ENCODE measurements at regions not wholly inside any gene's neighbourhood (a gene's known extent, or its start where the extent isn't known, plus 50 kb on each side); places are given as distances from the start of the nearest gene placed in this dataset.

DNA sequence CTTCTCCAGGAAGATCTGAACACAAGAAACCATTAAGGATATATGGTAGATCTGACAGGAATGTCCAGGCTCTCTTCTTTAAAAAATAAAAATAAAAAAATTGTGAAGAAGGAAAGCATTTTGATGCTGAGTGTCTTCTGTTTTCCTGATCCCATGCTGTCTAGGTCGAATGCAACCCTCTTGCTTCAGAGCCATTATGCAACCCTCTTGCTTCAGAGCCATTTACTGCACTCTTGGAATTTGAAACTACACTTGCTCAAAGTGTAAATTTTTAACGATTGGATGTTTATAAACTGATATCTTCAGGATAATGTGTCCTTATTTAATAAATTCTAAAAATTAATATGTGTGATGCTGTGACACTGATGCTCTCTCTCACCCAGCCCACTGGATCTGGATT is 505.1 kb downstream of the DNAH5 start:
- no peak overlapping the region for H3K27ac ChIP-seq
- H3K9me2 ChIP-seq (replicated peaks; ENCODE audit: insufficient read depth) = no peaks in the 10 kb centered on the region
- H3K27me3 ChIP-seq = no peaks in the 10 kb centered on the region
- no peak overlapping the region for H3K4me2 ChIP-seq
- H4K20me1 ChIP-seq (ENCODE audit: insufficient read depth, poor library complexity, severe bottlenecking) = no peaks in the 10 kb centered on the region
- TF ChIP-seq EZH2 (IDR thresholded peaks at IDR 0.05; ENCODE audit: borderline replicate concordance) (no peak), EZH2phosphoT487 (IDR thresholded peaks at IDR 0.05; ENCODE audit: low read depth, severe bottlenecking, unreplicated experiment) (no peak)
- TF ChIP-seq, protein P1, sequence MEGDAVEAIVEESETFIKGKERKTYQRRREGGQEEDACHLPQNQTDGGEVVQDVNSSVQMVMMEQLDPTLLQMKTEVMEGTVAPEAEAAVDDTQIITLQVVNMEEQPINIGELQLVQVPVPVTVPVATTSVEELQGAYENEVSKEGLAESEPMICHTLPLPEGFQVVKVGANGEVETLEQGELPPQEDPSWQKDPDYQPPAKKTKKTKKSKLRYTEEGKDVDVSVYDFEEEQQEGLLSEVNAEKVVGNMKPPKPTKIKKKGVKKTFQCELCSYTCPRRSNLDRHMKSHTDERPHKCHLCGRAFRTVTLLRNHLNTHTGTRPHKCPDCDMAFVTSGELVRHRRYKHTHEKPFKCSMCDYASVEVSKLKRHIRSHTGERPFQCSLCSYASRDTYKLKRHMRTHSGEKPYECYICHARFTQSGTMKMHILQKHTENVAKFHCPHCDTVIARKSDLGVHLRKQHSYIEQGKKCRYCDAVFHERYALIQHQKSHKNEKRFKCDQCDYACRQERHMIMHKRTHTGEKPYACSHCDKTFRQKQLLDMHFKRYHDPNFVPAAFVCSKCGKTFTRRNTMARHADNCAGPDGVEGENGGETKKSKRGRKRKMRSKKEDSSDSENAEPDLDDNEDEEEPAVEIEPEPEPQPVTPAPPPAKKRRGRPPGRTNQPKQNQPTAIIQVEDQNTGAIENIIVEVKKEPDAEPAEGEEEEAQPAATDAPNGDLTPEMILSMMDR (IDR thresholded peaks at IDR 0.05; ENCODE audit: poor library complexity) = no peak
- no peak overlapping the region for H2AFZ ChIP-seq
- H3K9me3 ChIP-seq (ENCODE audit: low read depth) = no peaks in the 10 kb centered on the region
- H3K79me2 ChIP-seq = no peaks in the 10 kb centered on the region
- H3K36me3 ChIP-seq (replicated peaks; ENCODE audit: insufficient read depth, low read depth) = no peaks in the 10 kb centered on the region
- no peaks in the 10 kb centered on the region for H3K4me1 ChIP-seq (ENCODE audit: insufficient read depth)
- DNase-seq (ENCODE audit: low spot score) = no peak
- WGBS (ENCODE audit: low lambda C conversion rate, missing lambda C conversion rate) = 68% methylated on average over 2 of the region's 2 CpGs
- no peak overlapping the region for H3K4me3 ChIP-seq

DNA sequence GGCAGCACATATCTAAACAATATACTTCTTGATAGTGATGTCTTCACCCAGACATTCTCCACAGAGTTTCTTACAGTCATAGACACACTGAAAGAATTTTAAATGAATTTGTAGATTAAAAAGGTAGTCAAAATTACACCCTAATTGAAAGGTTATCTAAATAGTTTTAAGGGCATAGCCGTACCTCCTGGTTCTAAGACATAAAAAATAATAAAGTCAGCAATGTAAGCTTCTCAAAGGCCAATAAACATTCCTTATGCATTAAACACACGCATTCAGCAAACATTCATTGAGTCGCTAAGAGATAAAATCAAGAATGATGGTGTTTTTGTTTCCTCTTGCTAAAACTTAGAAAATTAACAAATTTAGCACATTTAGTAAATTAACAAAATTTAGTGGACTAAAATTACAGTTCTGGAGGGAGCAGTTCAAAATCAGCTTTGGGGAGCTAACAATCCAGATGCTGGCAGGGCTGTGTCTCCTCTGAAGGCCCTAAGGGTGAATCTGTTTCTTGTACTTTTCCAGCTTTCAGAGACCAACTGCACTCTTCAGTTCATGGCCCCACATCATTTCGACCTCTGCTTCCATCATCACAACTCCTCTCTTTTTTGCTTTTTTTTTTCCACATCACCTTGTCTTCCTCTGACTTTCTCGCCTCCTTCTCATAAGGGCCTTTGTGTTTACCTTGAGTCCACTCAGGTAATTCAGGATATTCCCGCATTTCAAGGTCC is 516.5 kb downstream of the DNAH5 start:
- Histone ChIP-seq H3K27ac (no peak overlapping the region), H3K27me3 (no peaks in the 10 kb centered on the region), H3K4me3 (no peak overlapping the region), H3K4me1 (ENCODE audit: insufficient read depth) (peaks cover 3% of the 10 kb centered on the region), H2AFZ (no peak overlapping the region), H3K4me2 (no peak overlapping the region), H3K9me3 (ENCODE audit: low read depth) (no peaks in the 10 kb centered on the region), H3K9me2 (replicated peaks; ENCODE audit: insufficient read depth) (no peaks in the 10 kb centered on the region), H3K36me3 (replicated peaks; ENCODE audit: insufficient read depth, low read depth) (no peaks in the 10 kb centered on the region), H4K20me1 (ENCODE audit: insufficient read depth, poor library complexity, severe bottlenecking) (no peaks in the 10 kb centered on the region), H3K79me2 (no peaks in the 10 kb centered on the region)
- no peak for DNase-seq (ENCODE audit: low spot score)
- TF ChIP-seq EZH2 (IDR thresholded peaks at IDR 0.05; ENCODE audit: borderline replicate concordance) = no peak
- TF ChIP-seq, protein P1 (IDR thresholded peaks at IDR 0.05; ENCODE audit: poor library complexity) = no peak
- TF ChIP-seq EZH2phosphoT487 (IDR thresholded peaks at IDR 0.05; ENCODE audit: low read depth, severe bottlenecking, unreplicated experiment) = no peak
- 63% methylated on average over 6 of the region's 6 CpGs for WGBS (ENCODE audit: low lambda C conversion rate, missing lambda C conversion rate)

DNA sequence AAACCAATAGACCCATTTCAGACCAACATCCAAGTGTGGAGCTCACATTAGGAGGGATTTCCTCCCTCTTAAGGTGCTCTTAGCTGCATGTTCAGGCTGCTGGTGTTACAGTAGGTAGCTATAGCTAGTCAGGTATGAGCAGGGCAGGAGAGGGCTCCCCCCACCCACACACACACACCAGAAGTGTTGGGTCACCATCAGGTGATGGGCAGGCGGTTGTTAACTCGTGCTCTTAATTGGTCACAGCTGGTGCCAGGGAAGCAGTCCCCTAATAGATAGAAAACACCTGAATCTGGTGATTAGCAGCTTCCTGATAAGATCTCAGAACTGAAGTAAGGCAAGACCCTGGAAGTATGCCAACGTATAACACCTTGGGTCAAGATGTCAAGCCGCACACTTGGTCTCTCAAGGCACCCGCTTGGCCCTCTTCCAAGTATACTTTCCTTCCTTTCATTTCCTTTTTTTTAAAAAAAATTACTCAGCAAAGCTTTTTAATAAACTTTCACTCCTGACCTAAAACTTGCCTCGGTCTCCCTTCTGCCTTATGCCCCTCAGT is 532.4 kb downstream of the DNAH5 start:
- DNase-seq (ENCODE audit: low spot score) = no peak
- 75% methylated on average over 6 of the region's 6 CpGs for WGBS (ENCODE audit: low lambda C conversion rate, missing lambda C conversion rate)
- H3K4me2 ChIP-seq = no peak overlapping the region
- no peaks in the 10 kb centered on the region for H3K79me2 ChIP-seq
- no peaks in the 10 kb centered on the region for H3K36me3 ChIP-seq (replicated peaks; ENCODE audit: insufficient read depth, low read depth)
- no peaks in the 10 kb centered on the region for H3K27me3 ChIP-seq
- H3K4me3 ChIP-seq = no peak overlapping the region
- H3K9me2 ChIP-seq (replicated peaks; ENCODE audit: insufficient read depth) = no peaks in the 10 kb centered on the region
- no peaks in the 10 kb centered on the region for H3K9me3 ChIP-seq (ENCODE audit: low read depth)
- no peak overlapping the region for H3K27ac ChIP-seq
- H4K20me1 ChIP-seq (ENCODE audit: insufficient read depth, poor library complexity, severe bottlenecking) = no peaks in the 10 kb centered on the region
- TF ChIP-seq EZH2 (IDR thresholded peaks at IDR 0.05; ENCODE audit: borderline replicate concordance) = no peak
- no peak for TF ChIP-seq EZH2phosphoT487 (IDR thresholded peaks at IDR 0.05; ENCODE audit: low read depth, severe bottlenecking, unreplicated experiment)
- TF ChIP-seq, protein P1 (IDR thresholded peaks at IDR 0.05; ENCODE audit: poor library complexity) = no peak
- no peaks in the 10 kb centered on the region for H3K4me1 ChIP-seq (ENCODE audit: insufficient read depth)
- no peak overlapping the region for H2AFZ ChIP-seq

Measured in hepatocyte (in vitro differentiated cells).